ENCODE measurements at regions not wholly inside any gene's neighbourhood (a gene's known extent, or its start where the extent isn't known, plus 50 kb on each side); places are given as distances from the start of the nearest gene placed in this dataset.
A peak's percentile ranks its signal among the peaks of the same experiment; 100 is the strongest.

GRCh38 chr2:122542646-122543045 is 787.2 kb downstream of the TSN start:
- Mint-ChIP-seq H3K4me3 (ENCODE audit: unreplicated experiment) (no peak overlapping the region), H3K27ac (ENCODE audit: low read depth, unreplicated experiment) (peak overlapping the region; percentile 59), H3K9me3 (ENCODE audit: unreplicated experiment) (peaks cover 6% of the 10 kb centered on the region), H3K36me3 (ENCODE audit: insufficient read depth, unreplicated experiment) (no peaks in the 10 kb centered on the region), H3K4me1 (ENCODE audit: insufficient read depth, unreplicated experiment) (peaks cover 21% of the 10 kb centered on the region), H3K27me3 (ENCODE audit: insufficient read depth, unreplicated experiment) (no peaks in the 10 kb centered on the region)
- CTCF ChIA-PET = no interaction called here
- TF ChIP-seq CTCF (IDR thresholded peaks at IDR 0.05; ENCODE audit: unreplicated experiment) = no peak
- DNase-seq (ENCODE audit: unreplicated experiment) = no peak
- BruUV-seq (replicated peaks) = no TSS peak
- POLR2A ChIA-PET = no interaction called here
- intact Hi-C loops (cut with micrococcal nuclease) = no loop called here

DNA sequence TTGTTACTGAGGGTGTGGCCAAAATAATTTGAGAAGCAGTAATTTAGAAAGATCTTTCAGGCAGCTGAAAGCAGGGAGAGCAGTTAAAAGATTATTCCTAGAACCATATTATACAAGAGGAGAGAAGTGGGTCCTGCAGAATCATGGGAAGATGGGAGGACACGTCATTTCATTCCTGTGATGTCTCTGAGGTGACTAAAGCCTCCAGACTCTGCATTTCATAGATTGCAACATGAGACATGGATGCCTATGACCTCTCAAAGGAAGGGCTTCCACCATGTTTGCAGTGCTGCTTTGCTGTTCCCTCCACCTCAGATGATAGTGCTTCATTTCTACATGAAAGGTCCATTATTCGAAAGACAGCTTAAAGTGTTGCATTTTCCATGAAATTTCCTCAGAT is 788.4 kb downstream of the TSN start:
- intact Hi-C loops (cut with micrococcal nuclease) = no loop called here
- BruUV-seq (replicated peaks) = no TSS peak
- POLR2A ChIA-PET = no interaction called here
- CTCF ChIA-PET = no interaction called here
- Mint-ChIP-seq H3K27me3 (ENCODE audit: insufficient read depth, unreplicated experiment) (no peaks in the 10 kb centered on the region), H3K27ac (ENCODE audit: low read depth, unreplicated experiment) (no peak overlapping the region), H3K4me3 (ENCODE audit: unreplicated experiment) (no peak overlapping the region), H3K4me1 (ENCODE audit: insufficient read depth, unreplicated experiment) (peaks cover 21% of the 10 kb centered on the region), H3K36me3 (ENCODE audit: insufficient read depth, unreplicated experiment) (no peaks in the 10 kb centered on the region), H3K9me3 (ENCODE audit: unreplicated experiment) (peaks cover 6% of the 10 kb centered on the region)
- no peak for TF ChIP-seq CTCF (IDR thresholded peaks at IDR 0.05; ENCODE audit: unreplicated experiment)
- DNase-seq (ENCODE audit: unreplicated experiment) = peak; percentile 43

DNA sequence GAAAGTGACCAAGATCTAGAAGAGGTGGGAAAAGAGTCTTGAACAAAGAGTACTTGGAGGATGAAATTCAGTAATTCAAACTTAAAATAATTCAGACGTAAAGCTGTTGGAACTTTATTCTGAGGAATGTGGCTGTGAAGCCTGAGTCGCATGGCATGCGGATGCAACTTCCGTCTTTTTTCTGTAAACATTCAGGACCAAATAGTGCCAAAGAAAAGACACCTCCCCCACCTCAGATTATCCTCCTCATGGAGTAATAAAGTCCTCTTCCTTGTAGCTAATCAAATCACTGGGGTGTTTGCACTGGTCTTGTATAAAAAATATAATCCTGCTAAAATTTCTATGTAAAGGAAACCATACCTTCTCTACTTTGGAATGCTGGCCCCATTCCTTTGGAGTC is 790.4 kb downstream of the TSN start:
- H3K4me1 Mint-ChIP-seq (ENCODE audit: insufficient read depth, unreplicated experiment) = peaks cover 16% of the 10 kb centered on the region
- intact Hi-C loops (cut with micrococcal nuclease) = no loop called here
- ChIA-PET POLR2A (no interaction called here), CTCF (no interaction called here)
- BruUV-seq (replicated peaks) = no TSS peak
- DNase-seq (ENCODE audit: unreplicated experiment) = no peak
- H3K27ac Mint-ChIP-seq (ENCODE audit: low read depth, unreplicated experiment) = no peak overlapping the region
- no peaks in the 10 kb centered on the region for H3K36me3 Mint-ChIP-seq (ENCODE audit: insufficient read depth, unreplicated experiment)
- H3K4me3 Mint-ChIP-seq (ENCODE audit: unreplicated experiment) = no peak overlapping the region
- no peaks in the 10 kb centered on the region for H3K27me3 Mint-ChIP-seq (ENCODE audit: insufficient read depth, unreplicated experiment)
- H3K9me3 Mint-ChIP-seq (ENCODE audit: unreplicated experiment) = peaks cover 15% of the 10 kb centered on the region
- no peak for TF ChIP-seq CTCF (IDR thresholded peaks at IDR 0.05; ENCODE audit: unreplicated experiment)

GRCh38 chr2:122562775-122563174 is 807.3 kb downstream of the TSN start:
- Mint-ChIP-seq H3K36me3 (ENCODE audit: insufficient read depth, unreplicated experiment) (no peaks in the 10 kb centered on the region), H3K4me1 (ENCODE audit: insufficient read depth, unreplicated experiment) (no peaks in the 10 kb centered on the region), H3K27me3 (ENCODE audit: insufficient read depth, unreplicated experiment) (no peaks in the 10 kb centered on the region), H3K9me3 (ENCODE audit: unreplicated experiment) (no peaks in the 10 kb centered on the region), H3K4me3 (ENCODE audit: unreplicated experiment) (no peak overlapping the region), H3K27ac (ENCODE audit: low read depth, unreplicated experiment) (no peak overlapping the region)
- POLR2A ChIA-PET = no interaction called here
- no peak for TF ChIP-seq CTCF (IDR thresholded peaks at IDR 0.05; ENCODE audit: unreplicated experiment)
- no peak for DNase-seq (ENCODE audit: unreplicated experiment)
- no TSS peak for BruUV-seq (replicated peaks)
- CTCF ChIA-PET = interaction anchor here (0.6 kb wide), 1 partner anchor 31 kb away, joined by 3 read pairs; no protein-coding TSS in a partner anchor
- intact Hi-C loops (cut with micrococcal nuclease) = no loop called here
